HEK293 (cell line): ENCODE measurements at regions not wholly inside any gene's neighbourhood (a gene's known extent, or its start where the extent isn't known, plus 50 kb on each side); places are given as distances from the start of the nearest gene placed in this dataset.

Experiments used
- CTCF ChIA-PET: fragments of 350-600 bp; formaldehyde crosslinking; extraction: SDS; loops from one replicate; lab custom pipeline; 2021; ENCODE audit warnings: antibody characterized with exemption; lab: Yijun Ruan, JAX
- POLR2A ChIA-PET: fragments of 300-600 bp; formaldehyde crosslinking; extraction: SDS; loops from one replicate; lab custom pipeline; 2020; ENCODE audit warnings: antibody characterized with exemption, inconsistent platforms; lab: Yijun Ruan, JAX
- H3K27ac ChIP-seq: fragments of 200-500 bp; sonication (Bioruptor generic); 2 replicates; pipeline ENCODE4 v1.5.1; 2014; ENCODE audit warnings: low read depth, low read length, control low read depth, inconsistent platforms; ENCODE audit errors: extremely low read depth
- H3K36me3 ChIP-seq, 2 experiments: fragments of 200-500 bp in 1 of 2; sonication (Bioruptor generic) in 1 of 2; 1 replicate in 1 of 2; 2 replicates in 1 of 2; pipeline ENCODE4 v1.5.1; 2014 to 2017; ENCODE audit warnings: inconsistent platforms in 2 of 2, low read length in 2 of 2; ENCODE audit not compliant: control insufficient read depth in 2 of 2, insufficient read depth in 1 of 2
- H3K4me1 ChIP-seq: fragments of 200-500 bp; sonication (Bioruptor generic); 2 replicates; pipeline ENCODE4 v1.5.1; 2014; ENCODE audit warnings: mild to moderate bottlenecking, low read length, inconsistent platforms; ENCODE audit not compliant: control insufficient read depth, insufficient read depth
- H3K4me3 ChIP-seq: 2 replicates; pipeline ENCODE4 v1.5.1; 2011; ENCODE audit warnings: low read depth, mild to moderate bottlenecking, control low read depth, low read length, moderate library complexity
- H3K9me3 ChIP-seq: fragments of 200-500 bp; sonication (Bioruptor generic); 2 replicates; pipeline ENCODE4 v1.5.1; 2014; ENCODE audit warnings: low read depth, low read length, inconsistent platforms; ENCODE audit not compliant: control insufficient read depth, insufficient read depth
- BCL11B ChIP-seq: fragments of 450-650 bp; formaldehyde crosslinking; IDR thresholded peaks from 2 replicates; pipeline ENCODE4 v1.5.1; 2016; ENCODE audit warnings: low read depth, missing biosample characterization, missing genetic modification characterization
- GLIS2 ChIP-seq: fragments of 450-650 bp; formaldehyde crosslinking; IDR thresholded peaks from 2 replicates; pipeline ENCODE4 v1.5.1; 2016; ENCODE audit warnings: missing biosample characterization, missing genetic modification characterization
- KLF7 ChIP-seq: fragments of 450-650 bp; formaldehyde crosslinking; IDR thresholded peaks from 2 replicates; pipeline ENCODE4 v1.5.1; 2016; ENCODE audit warnings: missing biosample characterization, missing genetic modification characterization, borderline replicate concordance
- PRDM1 ChIP-seq: fragments of 450-650 bp; formaldehyde crosslinking; IDR thresholded peaks from 2 replicates; pipeline ENCODE4; 2016; ENCODE audit warnings: missing biosample characterization, missing genetic modification characterization
- SALL2 ChIP-seq: fragments of 450-650 bp; formaldehyde crosslinking; IDR thresholded peaks from 2 replicates; pipeline ENCODE4 v1.5.0; 2017; ENCODE audit warnings: missing biosample characterization, mild to moderate bottlenecking, missing genetic modification characterization, borderline replicate concordance
- ZNF10 ChIP-seq: fragments of 450-650 bp; formaldehyde crosslinking; IDR thresholded peaks from 2 replicates; pipeline ENCODE4 v1.5.1; 2017; ENCODE audit warnings: missing biosample characterization, missing genetic modification characterization
- ZNF114 ChIP-seq: fragments of 450-650 bp; formaldehyde crosslinking; IDR thresholded peaks from 2 replicates; pipeline ENCODE4 v1.5.0; 2017; ENCODE audit warnings: missing biosample characterization, missing genetic modification characterization
- ZNF138 ChIP-seq: fragments of 450-650 bp; formaldehyde crosslinking; IDR thresholded peaks from 2 replicates; pipeline ENCODE4 v1.5.1; 2016; ENCODE audit warnings: missing biosample characterization, missing genetic modification characterization, borderline replicate concordance
- ZNF155 ChIP-seq: fragments of 450-650 bp; formaldehyde crosslinking; IDR thresholded peaks from 2 replicates; pipeline ENCODE4 v1.5.1; 2016; ENCODE audit warnings: missing biosample characterization, missing genetic modification characterization
- ZNF175 ChIP-seq: fragments of 450-650 bp; formaldehyde crosslinking; IDR thresholded peaks from 2 replicates; pipeline ENCODE4 v1.5.1; 2016; ENCODE audit warnings: missing biosample characterization, missing genetic modification characterization
- ZNF221 ChIP-seq: fragments of 450-650 bp; formaldehyde crosslinking; IDR thresholded peaks from 2 replicates; pipeline ENCODE4 v1.5.1; 2017; ENCODE audit warnings: missing biosample characterization, missing genetic modification characterization, borderline replicate concordance
- ZNF223 ChIP-seq: fragments of 450-650 bp; formaldehyde crosslinking; IDR thresholded peaks from 2 replicates; pipeline ENCODE4 v1.5.1; 2016; ENCODE audit warnings: missing biosample characterization, missing genetic modification characterization
- ZNF24 ChIP-seq: fragments of 450-650 bp; formaldehyde crosslinking; IDR thresholded peaks from 2 replicates; pipeline ENCODE4 v1.5.1; 2016; ENCODE audit warnings: missing biosample characterization, missing genetic modification characterization
- ZNF266 ChIP-seq: fragments of 450-650 bp; formaldehyde crosslinking; IDR thresholded peaks from 2 replicates; pipeline ENCODE4 v1.5.1; 2016; ENCODE audit warnings: missing biosample characterization, missing genetic modification characterization, low read depth
- ZNF544 ChIP-seq: fragments of 450-650 bp; formaldehyde crosslinking; IDR thresholded peaks from 2 replicates; pipeline ENCODE4 v1.5.0; 2017; ENCODE audit warnings: missing biosample characterization, missing genetic modification characterization
- ZNF621 ChIP-seq: fragments of 450-650 bp; formaldehyde crosslinking; IDR thresholded peaks from 2 replicates; pipeline ENCODE4 v1.5.1; 2017; ENCODE audit warnings: missing biosample characterization, missing genetic modification characterization
- ZNF660 ChIP-seq: fragments of 450-650 bp; IDR thresholded peaks from 2 replicates; pipeline ENCODE4 v1.5.1; 2018; ENCODE audit warnings: missing biosample characterization, mild to moderate bottlenecking, missing genetic modification characterization
- TF ChIP-seq, protein P1 (sequence below): fragments of 450-650 bp; formaldehyde crosslinking; IDR thresholded peaks from 2 replicates; pipeline ENCODE4 v1.5.1; 2017; ENCODE audit warnings: missing biosample characterization, missing genetic modification characterization
- TF ChIP-seq, protein P2 (sequence below): fragments of 450-650 bp; formaldehyde crosslinking; IDR thresholded peaks from 2 replicates; pipeline ENCODE4; 2016; ENCODE audit warnings: missing biosample characterization, missing genetic modification characterization
- TF ChIP-seq, protein P3 (sequence below): fragments of 450-650 bp; formaldehyde crosslinking; IDR thresholded peaks from 2 replicates; pipeline ENCODE4 v1.5.1; 2017; ENCODE audit warnings: missing biosample characterization, missing genetic modification characterization
- TF ChIP-seq, protein P4 (sequence below): fragments of 450-650 bp; formaldehyde crosslinking; IDR thresholded peaks from 2 replicates; pipeline ENCODE4 v1.5.1; 2016; ENCODE audit warnings: missing biosample characterization, missing genetic modification characterization
- TF ChIP-seq, protein P5 (sequence below): fragments of 450-650 bp; formaldehyde crosslinking; IDR thresholded peaks from 2 replicates; pipeline ENCODE4 v1.5.1; 2016; ENCODE audit warnings: missing biosample characterization, missing genetic modification characterization
- TF ChIP-seq, protein P6 (sequence below): fragments of 450-650 bp; formaldehyde crosslinking; IDR thresholded peaks from 2 replicates; pipeline ENCODE4 v1.5.1; 2016; ENCODE audit warnings: missing biosample characterization, missing genetic modification characterization, borderline replicate concordance

DNA sequence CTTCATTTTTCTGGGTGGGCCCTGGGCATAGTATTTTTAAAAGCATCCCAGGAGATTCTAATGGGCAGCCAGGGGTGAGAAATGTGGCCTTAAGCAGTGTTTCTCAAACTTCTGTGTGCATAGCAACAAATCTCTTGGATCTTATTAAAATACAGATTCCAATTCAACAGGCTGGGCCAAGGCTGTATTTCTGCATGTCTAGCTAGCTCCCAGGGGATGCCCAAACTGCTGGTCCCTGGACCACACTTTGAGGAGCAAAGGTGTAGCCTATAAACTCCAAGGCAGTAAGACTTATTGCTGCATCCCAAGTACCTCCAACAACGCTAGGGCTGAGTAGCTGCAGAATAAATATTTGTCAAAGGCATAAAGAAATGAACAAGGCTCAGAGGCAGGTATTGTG lies 292.9 kb upstream of the ZMIZ1 start:
- Histone ChIP-seq H3K27ac (no peak overlapping the region), H3K4me1 (no peaks in the 10 kb centered on the region), H3K4me3 (no peak overlapping the region), H3K9me3 (no peaks in the 10 kb centered on the region), H3K36me3 (no peaks in the 10 kb centered on the region)
- ChIA-PET CTCF (interaction anchor here (0.7 to 1.0 kb wide), 3 partner anchors 419 to 427 kb away, joined by 3 to 5 read pairs (median 3); no protein-coding TSS in a partner anchor), POLR2A (no interaction called here)
- TF ChIP-seq GLIS2 (tag by site-specific recombination) (no peak), ZNF660 (no peak), ZNF621 (tag by site-specific recombination) (no peak), ZNF114 (tag by site-specific recombination) (no peak)
- TF ChIP-seq, protein P1, sequence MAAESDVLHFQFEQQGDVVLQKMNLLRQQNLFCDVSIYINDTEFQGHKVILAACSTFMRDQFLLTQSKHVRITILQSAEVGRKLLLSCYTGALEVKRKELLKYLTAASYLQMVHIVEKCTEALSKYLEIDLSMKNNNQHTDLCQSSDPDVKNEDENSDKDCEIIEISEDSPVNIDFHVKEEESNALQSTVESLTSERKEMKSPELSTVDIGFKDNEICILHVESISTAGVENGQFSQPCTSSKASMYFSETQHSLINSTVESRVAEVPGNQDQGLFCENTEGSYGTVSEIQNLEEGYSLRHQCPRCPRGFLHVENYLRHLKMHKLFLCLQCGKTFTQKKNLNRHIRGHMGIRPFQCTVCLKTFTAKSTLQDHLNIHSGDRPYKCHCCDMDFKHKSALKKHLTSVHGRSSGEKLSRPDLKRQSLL (tag by site-specific recombination) = no peak
- TF ChIP-seq, all 188 proteins: peak for 0

DNA sequence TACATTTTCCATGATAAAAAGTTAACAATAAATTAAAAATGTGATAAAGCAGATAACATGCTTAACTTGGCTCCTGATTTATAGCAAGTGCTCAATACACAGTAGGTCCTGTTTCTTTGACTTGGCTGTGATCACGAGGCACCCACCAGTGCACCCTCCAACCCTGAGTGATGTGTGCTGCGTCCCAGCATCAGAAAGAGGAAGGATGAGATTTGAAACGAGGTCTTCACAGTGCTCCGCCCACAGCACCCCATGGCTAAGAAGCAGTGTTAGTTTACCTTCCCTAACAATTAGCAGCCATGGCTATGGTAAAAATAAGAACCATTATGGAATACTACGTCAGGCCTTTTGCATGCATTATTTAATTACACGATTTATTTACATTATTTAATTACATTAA lies 292.0 kb upstream of the ZMIZ1 start:
- Histone ChIP-seq H3K9me3 (no peaks in the 10 kb centered on the region), H3K27ac (no peak overlapping the region), H3K4me1 (no peaks in the 10 kb centered on the region), H3K36me3 (no peaks in the 10 kb centered on the region), H3K4me3 (no peak overlapping the region)
- CTCF ChIA-PET = interaction anchor here (0.7 kb wide), 1 partner anchor 426 kb away, joined by 3 read pairs; no protein-coding TSS in a partner anchor
- TF ChIP-seq ZNF544 = no peak
- TF ChIP-seq ZNF10 = no peak
- TF ChIP-seq ZNF138 (tag by site-specific recombination) = no peak
- TF ChIP-seq ZNF266 (tag by site-specific recombination) = no peak
- TF ChIP-seq, protein P2, sequence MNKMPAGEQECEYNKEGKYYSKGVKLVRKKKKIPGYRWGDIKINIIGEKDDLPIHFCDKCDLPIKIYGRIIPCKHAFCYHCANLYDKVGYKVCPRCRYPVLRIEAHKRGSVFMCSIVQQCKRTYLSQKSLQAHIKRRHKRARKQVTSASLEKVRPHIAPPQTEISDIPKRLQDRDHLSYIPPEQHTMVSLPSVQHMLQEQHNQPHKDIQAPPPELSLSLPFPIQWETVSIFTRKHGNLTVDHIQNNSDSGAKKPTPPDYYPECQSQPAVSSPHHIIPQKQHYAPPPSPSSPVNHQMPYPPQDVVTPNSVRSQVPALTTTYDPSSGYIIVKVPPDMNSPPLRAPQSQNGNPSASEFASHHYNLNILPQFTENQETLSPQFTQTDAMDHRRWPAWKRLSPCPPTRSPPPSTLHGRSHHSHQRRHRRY (tag by site-specific recombination) = no peak
- no peak for TF ChIP-seq ZNF175 (tag by site-specific recombination)
- TF ChIP-seq ZNF221 (tag by site-specific recombination) = no peak
- no peak for TF ChIP-seq KLF7
- no peak for TF ChIP-seq ZNF223 (tag by site-specific recombination)
- TF ChIP-seq, protein P3, sequence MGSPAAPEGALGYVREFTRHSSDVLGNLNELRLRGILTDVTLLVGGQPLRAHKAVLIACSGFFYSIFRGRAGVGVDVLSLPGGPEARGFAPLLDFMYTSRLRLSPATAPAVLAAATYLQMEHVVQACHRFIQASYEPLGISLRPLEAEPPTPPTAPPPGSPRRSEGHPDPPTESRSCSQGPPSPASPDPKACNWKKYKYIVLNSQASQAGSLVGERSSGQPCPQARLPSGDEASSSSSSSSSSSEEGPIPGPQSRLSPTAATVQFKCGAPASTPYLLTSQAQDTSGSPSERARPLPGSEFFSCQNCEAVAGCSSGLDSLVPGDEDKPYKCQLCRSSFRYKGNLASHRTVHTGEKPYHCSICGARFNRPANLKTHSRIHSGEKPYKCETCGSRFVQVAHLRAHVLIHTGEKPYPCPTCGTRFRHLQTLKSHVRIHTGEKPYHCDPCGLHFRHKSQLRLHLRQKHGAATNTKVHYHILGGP = no peak
- no peak for TF ChIP-seq PRDM1 (tag by site-specific recombination)
- TF ChIP-seq, protein P4, sequence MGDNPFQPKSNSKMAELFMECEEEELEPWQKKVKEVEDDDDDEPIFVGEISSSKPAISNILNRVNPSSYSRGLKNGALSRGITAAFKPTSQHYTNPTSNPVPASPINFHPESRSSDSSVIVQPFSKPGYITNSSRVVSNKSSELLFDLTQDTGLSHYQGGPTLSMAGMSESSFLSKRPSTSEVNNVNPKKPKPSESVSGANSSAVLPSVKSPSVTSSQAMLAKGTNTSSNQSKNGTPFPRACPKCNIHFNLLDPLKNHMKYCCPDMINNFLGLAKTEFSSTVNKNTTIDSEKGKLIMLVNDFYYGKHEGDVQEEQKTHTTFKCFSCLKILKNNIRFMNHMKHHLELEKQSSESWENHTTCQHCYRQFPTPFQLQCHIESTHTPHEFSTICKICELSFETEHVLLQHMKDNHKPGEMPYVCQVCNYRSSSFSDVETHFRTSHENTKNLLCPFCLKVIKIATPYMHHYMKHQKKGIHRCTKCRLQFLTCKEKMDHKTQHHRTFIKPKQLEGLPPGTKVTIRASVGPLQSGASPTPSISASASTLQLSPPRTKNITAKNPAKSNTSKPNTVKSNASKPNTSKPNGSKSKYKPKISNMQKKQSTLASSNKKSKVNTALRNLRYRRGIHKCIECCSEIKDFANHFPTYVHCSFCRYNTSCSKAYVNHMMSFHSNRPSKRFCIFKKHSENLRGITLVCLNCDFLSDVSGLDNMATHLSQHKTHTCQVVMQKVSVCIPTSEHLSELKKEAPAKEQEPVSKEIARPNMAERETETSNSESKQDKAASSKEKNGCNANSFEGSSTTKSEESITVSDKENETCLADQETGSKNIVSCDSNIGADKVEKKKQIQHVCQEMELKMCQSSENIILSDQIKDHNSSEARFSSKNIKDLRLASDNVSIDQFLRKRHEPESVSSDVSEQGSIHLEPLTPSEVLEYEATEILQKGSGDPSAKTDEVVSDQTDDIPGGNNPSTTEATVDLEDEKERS (tag by site-specific recombination) = no peak
- no peak for TF ChIP-seq SALL2
- no peak for TF ChIP-seq ZNF24 (tag by site-specific recombination)
- TF ChIP-seq, protein P5, sequence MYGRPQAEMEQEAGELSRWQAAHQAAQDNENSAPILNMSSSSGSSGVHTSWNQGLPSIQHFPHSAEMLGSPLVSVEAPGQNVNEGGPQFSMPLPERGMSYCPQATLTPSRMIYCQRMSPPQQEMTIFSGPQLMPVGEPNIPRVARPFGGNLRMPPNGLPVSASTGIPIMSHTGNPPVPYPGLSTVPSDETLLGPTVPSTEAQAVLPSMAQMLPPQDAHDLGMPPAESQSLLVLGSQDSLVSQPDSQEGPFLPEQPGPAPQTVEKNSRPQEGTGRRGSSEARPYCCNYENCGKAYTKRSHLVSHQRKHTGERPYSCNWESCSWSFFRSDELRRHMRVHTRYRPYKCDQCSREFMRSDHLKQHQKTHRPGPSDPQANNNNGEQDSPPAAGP = no peak
- TF ChIP-seq, protein P6, sequence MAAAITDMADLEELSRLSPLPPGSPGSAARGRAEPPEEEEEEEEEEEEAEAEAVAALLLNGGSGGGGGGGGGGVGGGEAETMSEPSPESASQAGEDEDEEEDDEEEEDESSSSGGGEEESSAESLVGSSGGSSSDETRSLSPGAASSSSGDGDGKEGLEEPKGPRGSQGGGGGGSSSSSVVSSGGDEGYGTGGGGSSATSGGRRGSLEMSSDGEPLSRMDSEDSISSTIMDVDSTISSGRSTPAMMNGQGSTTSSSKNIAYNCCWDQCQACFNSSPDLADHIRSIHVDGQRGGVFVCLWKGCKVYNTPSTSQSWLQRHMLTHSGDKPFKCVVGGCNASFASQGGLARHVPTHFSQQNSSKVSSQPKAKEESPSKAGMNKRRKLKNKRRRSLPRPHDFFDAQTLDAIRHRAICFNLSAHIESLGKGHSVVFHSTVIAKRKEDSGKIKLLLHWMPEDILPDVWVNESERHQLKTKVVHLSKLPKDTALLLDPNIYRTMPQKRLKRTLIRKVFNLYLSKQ (tag by site-specific recombination) = no peak
- TF ChIP-seq ZNF155 = no peak
- no peak for TF ChIP-seq BCL11B (tag by site-specific recombination)
- POLR2A ChIA-PET = interaction anchor here (0.6 kb wide), 1 partner anchor 183 kb away, joined by 4 read pairs; no protein-coding TSS in a partner anchor
